GM19438 (cell line): ENCODE measurements at regions not wholly inside any gene's neighbourhood (a gene's known extent, or its start where the extent isn't known, plus 50 kb on each side); places are given as distances from the start of the nearest gene placed in this dataset.
"Not testable (repeated sequence)": the region's sequence is repeated elsewhere in the genome, so short reads cannot be mapped to it uniquely, and the experiment has no call there.

ENCODE experiments used
- ATAC-seq: cut with Tn5 transposase; IDR thresholded peaks from one replicate; pipeline ENCODE4 v1.9.1; 2021; ENCODE audit warnings: low read depth; ENCODE audit not compliant: unreplicated experiment

GRCh38 chr1:149157409-149157808, 54.1 kb upstream of the NBPF9 start:
- not testable (repeated sequence) for ATAC-seq

- ATAC-seq, result not testable (repeated sequence)
Measured at GRCh38 chr1:149158308-149158707, 55.0 kb upstream of the NBPF9 start.

GRCh38 chr1:149163063-149163444, 59.7 kb upstream of the NBPF9 start:
- ATAC-seq, result peak; percentile 89

GRCh38 chr1:149174765-149175164, 71.4 kb upstream of the NBPF9 start:
- not testable (repeated sequence) for ATAC-seq

- not testable (repeated sequence) for ATAC-seq
Measured at GRCh38 chr1:149175812-149176211, 72.5 kb upstream of the NBPF9 start.

- ATAC-seq, result not testable (repeated sequence)
Measured at GRCh38 chr1:149176453-149177316, 73.3 kb upstream of the NBPF9 start.

GRCh38 chr1:149190742-149191141, 87.4 kb upstream of the NBPF9 start:
- ATAC-seq, result not testable (repeated sequence)

DNA sequence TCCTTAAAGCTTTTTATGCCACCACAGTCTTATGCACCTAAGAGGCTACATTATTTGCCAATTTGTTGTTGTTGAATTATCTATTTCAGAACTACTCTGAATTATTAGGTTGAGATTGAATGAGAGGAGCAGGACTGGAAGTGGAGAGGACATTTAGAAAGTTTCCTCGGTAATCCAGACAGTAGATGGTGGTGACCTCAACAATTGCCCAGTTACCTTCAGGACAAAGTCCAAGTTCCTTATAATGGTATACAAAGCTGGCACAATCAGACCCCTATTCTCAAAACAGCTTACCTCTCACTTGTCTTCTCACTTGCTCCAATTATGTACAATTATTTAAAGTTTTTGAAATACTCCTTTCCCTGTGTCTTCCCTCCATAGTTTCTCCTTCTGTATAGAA, 93.3 kb upstream of the NBPF9 start:
- not testable (repeated sequence) for ATAC-seq

- not testable (repeated sequence) for ATAC-seq
Measured at GRCh38 chr1:149200567-149200966, 97.2 kb upstream of the NBPF9 start.

DNA sequence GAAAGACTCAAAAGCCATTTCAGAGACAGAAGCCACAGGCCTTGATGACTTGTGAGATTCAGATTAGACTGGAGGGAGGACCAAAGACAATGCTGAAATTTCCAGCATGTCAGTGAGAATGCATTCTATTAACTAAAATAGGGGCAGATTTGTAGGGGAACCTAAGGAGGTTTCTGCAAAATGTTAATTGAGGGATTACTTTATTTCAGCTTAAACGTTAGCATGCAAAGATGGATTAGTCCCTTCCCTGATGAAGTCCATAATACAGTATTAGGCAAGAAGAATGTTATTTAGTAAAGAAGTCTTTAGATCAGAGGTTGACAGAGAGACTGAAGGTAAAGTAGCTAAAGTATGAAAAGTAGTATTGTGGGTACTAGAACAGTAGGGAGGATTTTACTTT, 98.9 kb upstream of the NBPF9 start:
- not testable (repeated sequence) for ATAC-seq

- ATAC-seq, result not testable (repeated sequence)
Measured at GRCh38 chr1:149204396-149204795, 101.0 kb upstream of the NBPF9 start.

- not testable (repeated sequence) for ATAC-seq
Measured at GRCh38 chr1:149208836-149209235, 105.5 kb upstream of the NBPF9 start.

DNA sequence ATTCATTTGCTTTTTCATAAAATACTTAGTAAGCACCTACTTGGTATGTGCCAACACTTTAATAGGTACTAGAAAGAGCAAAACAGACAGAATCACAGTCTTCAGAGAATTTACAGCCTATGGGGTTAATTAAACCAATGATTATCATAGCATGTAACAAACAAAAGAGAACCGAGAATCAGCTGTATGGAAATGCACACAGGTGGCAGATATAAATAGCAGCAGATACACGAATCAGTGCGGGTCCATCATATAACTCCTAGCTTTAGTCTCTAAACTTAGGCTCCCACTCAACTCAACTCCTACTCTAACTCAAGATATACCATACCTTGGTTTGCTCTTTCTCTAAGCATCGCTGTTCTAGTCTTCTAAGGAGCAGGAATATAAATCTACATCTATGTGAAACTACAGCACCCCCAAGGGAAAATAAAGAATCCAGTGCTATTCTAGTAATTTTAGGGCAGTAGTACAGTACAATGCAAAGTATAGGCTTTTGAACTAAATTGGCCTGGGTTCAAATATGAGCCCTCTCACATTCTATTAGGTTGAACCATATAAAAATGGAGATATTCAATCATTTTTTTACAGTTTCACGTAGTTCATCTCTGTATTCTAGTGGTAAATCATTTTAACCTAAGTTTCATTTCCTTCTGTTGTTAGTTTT, 108.5 kb upstream of the NBPF9 start:
- peak; percentile 65 for ATAC-seq

- ATAC-seq, result not testable (repeated sequence)
Measured at GRCh38 chr1:149212946-149213345, 109.6 kb upstream of the NBPF9 start.

DNA sequence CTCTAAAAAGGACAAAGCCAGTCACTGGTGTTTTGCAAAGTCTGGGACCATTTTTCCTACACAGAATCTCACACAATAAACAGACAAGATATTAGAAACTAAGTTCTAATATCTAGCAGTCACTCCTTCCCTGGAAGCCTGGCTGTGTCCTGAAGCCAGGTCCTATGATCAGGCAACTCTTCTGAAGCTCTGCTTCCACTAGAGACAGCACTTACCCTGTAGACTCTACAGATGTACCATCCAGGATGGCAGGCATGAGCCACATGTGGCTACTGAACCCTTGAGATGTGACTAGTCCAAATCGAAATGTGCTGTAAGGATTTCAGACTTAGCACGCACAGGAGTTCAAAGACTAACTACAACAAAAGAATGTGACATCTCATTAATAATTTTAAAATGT, 110.3 kb upstream of the NBPF9 start:
- not testable (repeated sequence) for ATAC-seq

DNA sequence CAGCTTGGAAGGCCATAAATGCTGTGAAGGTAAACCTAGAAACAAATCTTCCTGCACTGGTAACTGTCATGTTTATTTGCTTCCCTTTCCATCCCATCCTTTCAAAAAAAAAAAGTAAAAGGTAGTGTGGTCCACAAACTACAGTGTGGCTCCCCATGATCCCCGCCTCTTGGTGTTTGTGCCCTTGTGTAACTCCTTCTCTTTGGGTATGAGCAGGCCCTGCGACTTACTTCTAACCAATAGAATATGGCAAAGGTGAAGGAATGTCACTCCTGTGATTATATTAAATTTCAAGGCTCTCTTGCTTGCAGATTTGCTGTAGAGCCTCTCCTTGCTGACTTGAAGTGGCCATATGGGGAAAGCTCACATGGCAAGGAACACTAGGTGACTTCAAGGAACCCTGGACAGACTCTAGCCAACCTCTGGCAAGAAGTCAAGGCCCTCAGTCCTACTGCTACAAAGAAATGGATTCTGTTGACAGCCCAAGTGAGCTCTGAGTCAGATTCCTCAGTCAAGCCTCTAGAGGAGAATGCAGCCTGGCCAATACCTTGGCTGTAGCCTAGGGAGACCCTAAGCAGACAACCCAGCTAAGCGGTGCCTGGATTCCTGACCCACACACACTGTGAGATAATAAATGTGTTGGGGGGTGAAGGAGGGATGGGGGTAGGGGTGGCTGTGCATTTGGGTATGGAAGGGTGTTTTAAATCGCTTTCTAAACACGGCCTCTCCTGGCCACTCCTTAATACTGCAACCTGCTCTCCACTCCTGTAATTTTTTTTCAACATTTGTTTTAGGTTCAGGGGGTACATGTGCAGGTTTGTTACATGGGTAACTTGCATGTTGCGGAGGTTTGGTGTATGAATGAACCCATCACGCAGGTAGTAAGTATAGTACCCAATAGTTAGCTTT, 115.0 kb upstream of the NBPF9 start:
- not testable (repeated sequence) for ATAC-seq

DNA sequence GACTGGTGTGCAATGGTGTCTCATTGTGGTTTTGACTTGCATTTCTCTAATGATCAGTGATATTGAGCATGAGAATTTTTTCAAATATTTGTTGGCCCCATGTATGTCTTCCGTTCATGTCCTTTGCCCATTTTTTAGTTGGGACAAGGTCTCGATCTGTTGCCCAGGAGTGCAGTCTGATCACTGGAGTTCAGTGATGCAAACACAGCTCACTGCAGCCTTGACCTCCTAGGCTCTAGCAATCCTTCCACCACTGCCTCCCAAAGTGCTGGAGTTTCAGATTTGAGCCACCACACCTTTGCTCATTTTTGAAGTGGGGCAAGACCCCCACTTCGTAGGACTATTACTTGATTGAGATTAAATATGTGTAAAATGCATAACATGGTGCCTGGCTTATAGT, 116.2 kb upstream of the NBPF9 start:
- ATAC-seq, result not testable (repeated sequence)

- ATAC-seq, result not testable (repeated sequence)
Measured at GRCh38 chr1:149220463-149221074, 117.2 kb upstream of the NBPF9 start.

DNA sequence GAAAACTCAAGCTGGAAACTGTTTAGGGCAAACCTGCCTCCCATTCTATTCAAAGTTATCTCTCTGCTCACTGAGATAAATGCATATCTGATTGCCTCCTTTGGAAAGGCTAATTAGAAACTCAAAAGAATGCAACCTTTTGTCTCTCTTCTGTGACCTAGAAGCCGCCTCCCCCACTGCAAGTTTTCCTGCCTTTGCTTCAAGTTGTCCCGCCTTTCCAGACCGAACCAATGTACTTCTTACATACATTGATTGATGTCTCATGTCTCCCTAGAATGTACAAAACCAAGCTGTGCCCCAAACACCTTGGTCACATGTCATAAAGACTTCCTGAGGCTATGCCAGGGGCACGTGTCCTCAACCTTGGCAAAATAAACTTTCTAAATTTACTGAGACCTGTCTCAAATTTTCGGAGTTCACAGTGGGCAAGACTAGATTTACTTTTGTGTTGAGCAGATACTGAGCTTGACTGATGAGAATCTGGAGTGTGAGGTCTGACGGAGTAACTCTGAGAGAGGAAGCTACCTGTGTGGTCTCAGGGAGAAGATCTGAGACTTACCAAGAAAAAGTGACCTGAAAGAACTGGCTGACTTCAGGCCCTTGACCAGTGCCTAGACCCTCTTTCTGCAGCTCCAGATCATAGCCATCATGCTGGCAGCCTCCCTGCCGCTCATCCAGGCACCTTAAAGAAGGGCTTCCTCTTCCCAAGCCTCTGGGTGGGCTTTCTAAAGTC, 124.7 kb upstream of the NBPF9 start:
- not testable (repeated sequence) for ATAC-seq
